Panc1 (cell line): ENCODE measurements at regions not wholly inside any gene's neighbourhood (a gene's known extent, or its start where the extent isn't known, plus 50 kb on each side); places are given as distances from the start of the nearest gene placed in this dataset.

ENCODE experiments used
- CTCF ChIP-seq: fragments of 450-650 bp; IDR thresholded peaks from 2 replicates; pipeline ENCODE4 v1.5.1; 2017; ENCODE audit warnings: mild to moderate bottlenecking
- REST ChIP-seq, 2 experiments: IDR thresholded peaks; 2 replicates each; pipeline ENCODE4 v1.6.1; 2011 to 2012; ENCODE audit warnings: low read depth in 2 of 2, control low read depth in 1 of 2, low read length in 1 of 2, mild to moderate bottlenecking in 1 of 2, moderate library complexity in 1 of 2; ENCODE audit not compliant: insufficient read depth in 1 of 2
- SIN3A ChIP-seq: IDR thresholded peaks from 2 replicates; pipeline ENCODE4 v1.6.1; 2012; ENCODE audit warnings: low read depth, mild to moderate bottlenecking, low read length, moderate library complexity, borderline replicate concordance; ENCODE audit not compliant: insufficient read depth

- TF ChIP-seq CTCF (no peak), SIN3A (no peak), REST (IDR thresholded peaks at IDR 0.05; ENCODE audit: insufficient read depth in 1 of 2, low read depth in 2 of 2, low read length in 1 of 2) (no peak)
Observed at GRCh38 chr13:64866331-64866730, 2363.8 kb downstream of the PCDH9 start.
